GM12873 (cell line): ENCODE measurements at regions not wholly inside any gene's neighbourhood (a gene's known extent, or its start where the extent isn't known, plus 50 kb on each side); places are given as distances from the start of the nearest gene placed in this dataset.

ENCODE experiments used
- CTCF ChIP-seq: IDR thresholded peaks from 2 replicates; pipeline ENCODE4 v1.5.1; 2012; ENCODE audit warnings: low read depth, mild to moderate bottlenecking, moderate library complexity, low read length, control low read depth; ENCODE audit not compliant: insufficient read depth; ENCODE audit errors: missing control alignments

- no peak for TF ChIP-seq CTCF
These were observed 185.3 kb downstream of the CYP26B1 start for GRCh38 chr2:71962350-71962749.

- TF ChIP-seq CTCF: no peak
These were observed 186.2 kb downstream of the CYP26B1 start for GRCh38 chr2:71961289-71962027.

- TF ChIP-seq CTCF: no peak
These were observed 188.2 kb downstream of the CYP26B1 start for GRCh38 chr2:71959494-71959893.

GRCh38 chr2:71952572-71953188 is 195.0 kb downstream of the CYP26B1 start:
- TF ChIP-seq CTCF: no peak

- TF ChIP-seq CTCF: no peak
These were observed 195.8 kb downstream of the CYP26B1 start for GRCh38 chr2:71951718-71952404.

GRCh38 chr2:71951083-71951468 is 196.6 kb downstream of the CYP26B1 start:
- TF ChIP-seq CTCF: no peak
